GM12892 (cell line): ENCODE measurements at regions not wholly inside any gene's neighbourhood (a gene's known extent, or its start where the extent isn't known, plus 50 kb on each side); places are given as distances from the start of the nearest gene placed in this dataset.
"Not testable (repeated sequence)": the region's sequence is repeated elsewhere in the genome, so short reads cannot be mapped to it uniquely, and the experiment has no call there.

Source experiments
- POLR2A ChIP-seq: IDR thresholded peaks from 2 replicates; pipeline ENCODE4 v1.6.1; 2011; ENCODE audit warnings: low read depth, low read length, control low read depth
- POLR2AphosphoS5 ChIP-seq: IDR thresholded peaks from 2 replicates; pipeline ENCODE4 v1.6.1; 2011; ENCODE audit warnings: low read depth, low read length, control low read depth
- TAF1 ChIP-seq: IDR thresholded peaks from 2 replicates; pipeline ENCODE4 v1.6.1; 2011; ENCODE audit warnings: low read depth, mild to moderate bottlenecking, control low read depth, low read length, borderline replicate concordance

GRCh38 chr12:67488349-67488748 is 160.2 kb upstream of the DYRK2 start:
- TF ChIP-seq POLR2AphosphoS5, POLR2A, TAF1: not testable (repeated sequence)
